SJCRH30 (cell line): ENCODE measurements at regions not wholly inside any gene's neighbourhood (a gene's known extent, or its start where the extent isn't known, plus 50 kb on each side); places are given as distances from the start of the nearest gene placed in this dataset.
A peak's percentile ranks its signal among the peaks of the same experiment; 100 is the strongest.

Source experiments
- DNase-seq, 2 experiments: peaks; one replicate each; pipeline ENCODE4 v3.0.0-alpha.2; 2015 to 2020
- H3K27ac ChIP-seq: fragments of 250-450 bp; sonication (Bioruptor Pico); 2 replicates; pipeline ENCODE4 v1.5.1; 2020; ENCODE audit warnings: mild to moderate bottlenecking, moderate library complexity
- H3K27me3 ChIP-seq: fragments of 250-450 bp; sonication (Bioruptor Pico); 2 replicates; pipeline ENCODE4 v1.5.1; 2020; ENCODE audit warnings: mild to moderate bottlenecking, moderate library complexity
- H3K36me3 ChIP-seq: fragments of 250-450 bp; sonication (Bioruptor Pico); 2 replicates; pipeline ENCODE4 v1.5.1; 2020; ENCODE audit warnings: mild to moderate bottlenecking, moderate library complexity
- H3K4me1 ChIP-seq: fragments of 250-450 bp; sonication (Bioruptor Pico); 2 replicates; pipeline ENCODE4 v1.5.1; 2020; ENCODE audit warnings: mild to moderate bottlenecking, moderate library complexity
- H3K4me3 ChIP-seq: fragments of 250-450 bp; sonication (Bioruptor Pico); 2 replicates; pipeline ENCODE4 v1.5.1; 2020; ENCODE audit warnings: mild to moderate bottlenecking, moderate library complexity
- H3K9me3 ChIP-seq: fragments of 250-450 bp; sonication (Bioruptor Pico); replicated peaks from 2 replicates; pipeline ENCODE4 v1.5.1; 2020; ENCODE audit warnings: mild to moderate bottlenecking, moderate library complexity

DNA sequence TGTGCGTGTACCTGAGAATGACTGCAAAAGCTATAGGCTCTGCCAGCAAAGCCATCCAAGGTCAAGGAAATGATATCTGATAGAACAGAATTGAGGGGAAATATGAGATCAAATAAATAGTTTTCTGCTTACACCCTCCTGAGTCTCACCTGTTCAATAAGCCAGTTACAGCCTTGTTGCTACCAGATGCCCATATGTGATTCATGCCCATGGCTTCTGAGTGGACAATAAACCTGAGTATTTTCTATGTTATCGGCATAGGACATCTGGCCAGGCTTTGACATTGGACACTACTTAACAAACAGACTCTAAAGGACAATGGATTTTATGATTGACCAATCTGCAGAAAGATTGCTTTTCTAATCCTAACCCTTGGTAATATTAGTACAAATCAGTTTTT is 297.9 kb downstream of the LRATD1 start:
- no peak overlapping the region for H3K4me3 ChIP-seq
- no peak for DNase-seq
- H3K27me3 ChIP-seq, result no peaks in the 10 kb centered on the region
- no peaks in the 10 kb centered on the region; the same call in 1 of the 2 replicates for H3K9me3 ChIP-seq
- no peak overlapping the region for H3K27ac ChIP-seq
- no peaks in the 10 kb centered on the region for H3K36me3 ChIP-seq
- H3K4me1 ChIP-seq, result no peaks in the 10 kb centered on the region

DNA sequence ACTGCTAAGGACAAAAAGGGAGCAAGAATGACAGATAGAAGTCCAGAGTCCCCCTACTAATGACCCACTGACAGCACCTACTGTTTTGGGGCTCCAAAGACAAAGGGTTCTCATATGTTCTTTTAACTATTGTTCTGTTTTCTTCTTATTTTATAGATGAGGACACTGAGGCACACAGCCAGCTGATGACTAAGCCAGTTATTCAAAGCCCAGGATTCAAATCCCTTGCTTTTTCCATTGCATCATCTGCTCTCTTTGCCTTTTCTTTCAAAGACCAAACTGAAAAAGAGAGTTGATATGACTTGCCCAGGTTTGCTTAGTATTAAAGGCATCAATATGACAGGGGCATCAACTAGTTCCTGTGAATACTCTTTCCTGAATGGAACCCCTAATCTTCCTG is 299.8 kb downstream of the LRATD1 start:
- no peaks in the 10 kb centered on the region for H3K4me1 ChIP-seq
- H3K4me3 ChIP-seq, result no peak overlapping the region
- no peak for DNase-seq
- no peaks in the 10 kb centered on the region for H3K9me3 ChIP-seq
- no peak overlapping the region for H3K27ac ChIP-seq
- H3K27me3 ChIP-seq, result no peaks in the 10 kb centered on the region
- H3K36me3 ChIP-seq, result no peaks in the 10 kb centered on the region

DNA sequence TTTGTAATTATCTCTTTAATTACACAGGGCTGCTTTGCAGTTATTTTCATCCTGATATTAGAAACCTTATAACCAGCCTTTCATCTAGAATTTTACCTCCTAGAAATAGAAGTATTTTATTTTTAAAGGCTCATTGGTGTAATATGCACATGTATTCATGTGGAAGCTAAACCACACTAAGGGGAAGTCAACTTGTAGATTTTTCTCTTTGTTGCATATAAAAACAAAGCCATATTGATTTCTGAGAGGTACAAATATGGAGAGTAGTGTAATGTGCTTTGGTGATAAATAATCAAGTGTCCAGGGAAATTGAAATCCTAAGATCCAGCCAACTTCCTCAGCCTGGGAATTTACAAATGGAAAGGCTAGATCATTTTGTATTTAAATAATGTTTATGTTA is 301.2 kb downstream of the LRATD1 start:
- Histone ChIP-seq H3K4me1 (no peaks in the 10 kb centered on the region), H3K27ac (no peak overlapping the region), H3K27me3 (no peaks in the 10 kb centered on the region), H3K36me3 (no peaks in the 10 kb centered on the region), H3K4me3 (no peak overlapping the region), H3K9me3 (no peaks in the 10 kb centered on the region)
- no peak for DNase-seq

- Histone ChIP-seq H3K36me3 (no peaks in the 10 kb centered on the region), H3K4me1 (no peaks in the 10 kb centered on the region), H3K9me3 (no peaks in the 10 kb centered on the region), H3K27me3 (no peaks in the 10 kb centered on the region), H3K4me3 (no peak overlapping the region), H3K27ac (no peak overlapping the region)
- DNase-seq, result no peak
Observed at GRCh38 chr2:14936426-14936825, 303.9 kb downstream of the LRATD1 start.

GRCh38 chr2:14937336-14937735 is 304.8 kb downstream of the LRATD1 start:
- no peak overlapping the region for H3K4me3 ChIP-seq
- no peak for DNase-seq
- H3K36me3 ChIP-seq, result no peaks in the 10 kb centered on the region
- no peaks in the 10 kb centered on the region for H3K4me1 ChIP-seq
- no peak overlapping the region for H3K27ac ChIP-seq
- H3K9me3 ChIP-seq, result no peaks in the 10 kb centered on the region
- H3K27me3 ChIP-seq, result no peaks in the 10 kb centered on the region

DNA sequence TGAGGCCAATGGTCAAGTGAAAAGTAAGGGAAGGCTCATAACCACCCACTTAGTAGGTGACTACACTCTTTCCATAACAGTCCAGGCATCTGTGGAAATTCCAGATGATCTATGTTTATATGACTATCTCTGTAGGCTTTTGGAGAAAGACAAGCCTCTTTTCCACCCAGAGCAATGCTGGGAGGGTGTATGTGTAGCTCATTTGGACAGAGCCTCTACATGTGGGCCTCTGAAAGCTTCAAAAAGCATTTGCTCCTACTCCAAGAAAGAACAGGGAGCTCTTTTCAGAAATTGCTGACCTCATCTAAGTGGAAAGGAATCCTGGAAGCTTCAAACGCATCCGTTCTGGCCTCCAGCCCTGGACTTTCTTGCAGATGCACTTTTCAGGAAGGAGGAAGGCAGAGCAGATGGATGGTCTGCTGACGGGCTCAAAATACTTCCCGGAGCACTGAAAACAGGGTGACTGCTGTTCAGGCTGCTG is 308.7 kb downstream of the LRATD1 start:
- H3K27ac ChIP-seq, result no peak overlapping the region
- no peaks in the 10 kb centered on the region for H3K9me3 ChIP-seq

DNA sequence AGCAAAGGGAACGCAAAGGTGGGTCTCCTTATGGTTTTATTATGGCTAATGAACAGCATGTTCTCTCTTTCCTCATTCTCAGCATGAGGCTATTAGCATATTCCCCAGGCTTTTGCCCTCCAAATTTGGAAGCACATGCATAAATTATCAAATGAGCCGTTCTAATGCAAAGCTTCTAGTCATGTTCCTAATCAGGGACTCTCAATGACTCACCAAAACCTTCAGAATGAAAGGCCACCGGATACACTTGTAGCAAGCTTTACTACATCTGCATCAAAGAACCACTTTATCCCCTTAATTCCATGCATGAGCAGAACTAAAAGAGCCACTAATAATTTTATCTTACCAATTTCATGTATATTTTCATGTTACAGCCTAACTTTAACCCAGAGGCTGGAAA is 310.5 kb downstream of the LRATD1 start:
- Histone ChIP-seq H3K4me1 (no peaks in the 10 kb centered on the region), H3K9me3 (no peaks in the 10 kb centered on the region), H3K27me3 (peaks cover 7% of the 10 kb centered on the region; the same call in 1 of the 2 replicates), H3K4me3 (no peak overlapping the region), H3K27ac (no peak overlapping the region), H3K36me3 (no peaks in the 10 kb centered on the region)
- no peak for DNase-seq

More for the DNA sequence above, 308.7 kb downstream of the LRATD1 start:
- H3K4me1 ChIP-seq, result no peaks in the 10 kb centered on the region
- H3K4me3 ChIP-seq, result no peak overlapping the region
- no peaks in the 10 kb centered on the region for H3K27me3 ChIP-seq
- DNase-seq, result no peak
- H3K36me3 ChIP-seq, result no peaks in the 10 kb centered on the region

GRCh38 chr2:14944562-14945346 is 312.2 kb downstream of the LRATD1 start:
- H3K4me1 ChIP-seq, result no peaks in the 10 kb centered on the region
- no peaks in the 10 kb centered on the region for H3K36me3 ChIP-seq
- no peaks in the 10 kb centered on the region for H3K9me3 ChIP-seq
- H3K27me3 ChIP-seq, result peaks cover 7% of the 10 kb centered on the region; the same call in 1 of the 2 replicates
- no peak overlapping the region for H3K27ac ChIP-seq
- H3K4me3 ChIP-seq, result no peak overlapping the region
- DNase-seq, result peak; percentile 43 to 61

- H3K36me3 ChIP-seq, result no peaks in the 10 kb centered on the region
- no peak for DNase-seq
- no peaks in the 10 kb centered on the region for H3K4me1 ChIP-seq
- H3K4me3 ChIP-seq, result no peak overlapping the region
- H3K27me3 ChIP-seq, result peaks cover 3% of the 10 kb centered on the region; the same call in 1 of the 2 replicates
- no peak overlapping the region for H3K27ac ChIP-seq
- H3K9me3 ChIP-seq, result no peaks in the 10 kb centered on the region
Observed at GRCh38 chr2:14951569-14952285, 319.2 kb downstream of the LRATD1 start.

GRCh38 chr2:14952400-14952963 is 320.0 kb downstream of the LRATD1 start:
- no peaks in the 10 kb centered on the region for H3K36me3 ChIP-seq
- H3K27ac ChIP-seq, result no peak overlapping the region
- H3K9me3 ChIP-seq, result no peaks in the 10 kb centered on the region
- no peak for DNase-seq
- no peak overlapping the region for H3K4me3 ChIP-seq
- no peaks in the 10 kb centered on the region for H3K27me3 ChIP-seq
- no peaks in the 10 kb centered on the region for H3K4me1 ChIP-seq

GRCh38 chr2:14960686-14961324 is 328.3 kb downstream of the LRATD1 start:
- Histone ChIP-seq H3K4me3 (no peak overlapping the region), H3K4me1 (no peaks in the 10 kb centered on the region), H3K9me3 (no peaks in the 10 kb centered on the region)

GRCh38 chr2:14967729-14968128 is 335.2 kb downstream of the LRATD1 start:
- no peaks in the 10 kb centered on the region for H3K27me3 ChIP-seq
- no peak for DNase-seq
- no peaks in the 10 kb centered on the region for H3K4me1 ChIP-seq
- H3K4me3 ChIP-seq, result no peak overlapping the region
- H3K9me3 ChIP-seq, result no peaks in the 10 kb centered on the region
- H3K36me3 ChIP-seq, result no peaks in the 10 kb centered on the region
- H3K27ac ChIP-seq, result no peak overlapping the region

More at GRCh38 chr2:14960686-14961324, 328.3 kb downstream of the LRATD1 start:
- Histone ChIP-seq H3K36me3 (no peaks in the 10 kb centered on the region), H3K27ac (no peak overlapping the region), H3K27me3 (no peaks in the 10 kb centered on the region; the same call in 1 of the 2 replicates)
- no peak for DNase-seq

DNA sequence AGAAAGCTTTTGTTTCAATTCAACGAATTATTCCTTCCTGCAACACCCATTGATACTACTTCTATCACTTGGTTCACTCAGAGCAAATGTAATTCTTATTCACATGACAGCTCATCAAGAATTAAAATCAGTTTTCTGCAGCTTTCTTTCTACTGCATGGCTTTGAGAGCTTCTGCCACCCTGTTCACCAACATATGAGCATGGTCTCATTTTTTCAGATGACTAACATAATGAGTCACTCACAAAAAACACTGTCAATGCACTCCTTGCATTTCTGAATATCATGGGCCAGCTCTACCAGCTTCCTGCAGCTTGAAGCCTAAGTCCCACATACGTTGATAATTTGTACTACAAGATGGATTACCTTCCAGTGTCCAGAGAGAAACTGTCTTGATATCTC is 342.9 kb downstream of the LRATD1 start:
- H3K27ac ChIP-seq, result no peak overlapping the region
- no peaks in the 10 kb centered on the region for H3K36me3 ChIP-seq
- H3K4me1 ChIP-seq, result no peaks in the 10 kb centered on the region
- H3K9me3 ChIP-seq, result no peaks in the 10 kb centered on the region
- DNase-seq, result no peak
- H3K4me3 ChIP-seq, result no peak overlapping the region
- no peaks in the 10 kb centered on the region for H3K27me3 ChIP-seq

DNA sequence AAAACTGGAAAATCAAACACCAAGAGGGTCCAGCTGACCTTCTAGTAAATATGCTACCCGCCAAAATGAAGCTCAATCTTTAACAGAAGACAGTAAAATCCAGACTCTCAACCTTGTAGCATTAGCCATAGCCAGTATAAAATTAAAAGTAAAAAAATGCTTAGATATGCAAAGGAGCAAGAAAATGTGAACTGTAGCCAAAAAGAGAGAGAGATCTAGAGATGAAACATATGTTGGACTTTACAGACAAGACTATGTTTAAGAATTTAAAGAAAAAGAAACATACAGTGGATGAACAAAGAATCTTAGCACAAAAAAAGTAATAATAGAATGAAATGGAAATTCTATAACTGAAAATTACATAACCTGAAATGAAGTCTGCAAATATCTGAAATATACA is 344.5 kb downstream of the LRATD1 start:
- Histone ChIP-seq H3K4me1 (no peaks in the 10 kb centered on the region), H3K27ac (no peak overlapping the region), H3K9me3 (no peaks in the 10 kb centered on the region), H3K4me3 (no peak overlapping the region), H3K36me3 (no peaks in the 10 kb centered on the region), H3K27me3 (no peaks in the 10 kb centered on the region)
- no peak for DNase-seq

- H3K27ac ChIP-seq, result no peak overlapping the region
- no peaks in the 10 kb centered on the region for H3K4me1 ChIP-seq
- H3K9me3 ChIP-seq, result no peaks in the 10 kb centered on the region
- no peaks in the 10 kb centered on the region for H3K27me3 ChIP-seq
- DNase-seq, result no peak
- no peak overlapping the region for H3K4me3 ChIP-seq
- H3K36me3 ChIP-seq, result no peaks in the 10 kb centered on the region
Observed at GRCh38 chr2:14978845-14979244, 346.3 kb downstream of the LRATD1 start.
